ENCODE measurements at regions not wholly inside any gene's neighbourhood (a gene's known extent, or its start where the extent isn't known, plus 50 kb on each side); places are given as distances from the start of the nearest gene placed in this dataset.

GRCh38 chr1:239731082-239731748, 344.8 kb downstream of the CHRM3 start:
- no peak for DNase-seq (ENCODE audit: low spot score)

- DNase-seq (ENCODE audit: low spot score), result no peak
Measured at GRCh38 chr1:239732770-239733169, 346.4 kb downstream of the CHRM3 start.

- no peak for DNase-seq (ENCODE audit: low spot score)
Measured at GRCh38 chr1:239733995-239734394, 347.6 kb downstream of the CHRM3 start.

GRCh38 chr1:239735111-239735510, 348.7 kb downstream of the CHRM3 start:
- DNase-seq (ENCODE audit: low spot score), result no peak

- DNase-seq (ENCODE audit: low spot score), result no peak
Measured at GRCh38 chr1:239736479-239736878, 350.1 kb downstream of the CHRM3 start.

- DNase-seq (ENCODE audit: low spot score), result no peak
Measured at GRCh38 chr1:239739375-239739774, 352.3 kb upstream of the FMN2 start.

GRCh38 chr1:239739919-239740318, 351.8 kb upstream of the FMN2 start:
- no peak for DNase-seq (ENCODE audit: low spot score)

GRCh38 chr1:239742416-239743109, 349.1 kb upstream of the FMN2 start:
- no peak for DNase-seq (ENCODE audit: low spot score)

GRCh38 chr1:239744851-239745250, 346.8 kb upstream of the FMN2 start:
- no peak for DNase-seq (ENCODE audit: low spot score)

GRCh38 chr1:239755107-239755912, 336.4 kb upstream of the FMN2 start:
- no peak for DNase-seq (ENCODE audit: low spot score)

- DNase-seq (ENCODE audit: low spot score), result no peak
Measured at GRCh38 chr1:239757716-239758115, 334.0 kb upstream of the FMN2 start.

GRCh38 chr1:239758756-239759155, 332.9 kb upstream of the FMN2 start:
- no peak for DNase-seq (ENCODE audit: low spot score)

GRCh38 chr1:239761509-239761908, 330.2 kb upstream of the FMN2 start:
- no peak for DNase-seq (ENCODE audit: low spot score)

GRCh38 chr1:239763850-239764249, 327.8 kb upstream of the FMN2 start:
- DNase-seq (ENCODE audit: low spot score), result no peak

- DNase-seq (ENCODE audit: low spot score), result no peak
Measured at GRCh38 chr1:239764546-239764945, 327.1 kb upstream of the FMN2 start.

- DNase-seq (ENCODE audit: low spot score), result no peak
Measured at GRCh38 chr1:239765163-239765562, 326.5 kb upstream of the FMN2 start.

- DNase-seq (ENCODE audit: low spot score), result no peak
Measured at GRCh38 chr1:239771550-239771949, 320.1 kb upstream of the FMN2 start.

- no peak for DNase-seq (ENCODE audit: low spot score)
Measured at GRCh38 chr1:239772446-239772845, 319.2 kb upstream of the FMN2 start.

- no peak for DNase-seq (ENCODE audit: low spot score)
Measured at GRCh38 chr1:239775466-239775865, 316.2 kb upstream of the FMN2 start.

GRCh38 chr1:239778208-239778813, 313.4 kb upstream of the FMN2 start:
- DNase-seq (ENCODE audit: low spot score), result no peak

- DNase-seq (ENCODE audit: low spot score), result no peak
Measured at GRCh38 chr1:239779962-239780361, 311.7 kb upstream of the FMN2 start.

GRCh38 chr1:239784896-239785295, 306.8 kb upstream of the FMN2 start:
- no peak for DNase-seq (ENCODE audit: low spot score)

- no peak for DNase-seq (ENCODE audit: low spot score)
Measured at GRCh38 chr1:239785576-239785975, 306.1 kb upstream of the FMN2 start.
